Spleen (tissue), 11 donors: ENCODE measurements at regions not wholly inside any gene's neighbourhood (a gene's known extent, or its start where the extent isn't known, plus 50 kb on each side); places are given as distances from the start of the nearest gene placed in this dataset.
A peak's percentile ranks its signal among the peaks of the same experiment; 100 is the strongest.

ENCODE experiments used
- DNase-seq: peaks from one replicate; pipeline ENCODE4 v3.0.0-alpha.2; 2020
- H3K27ac ChIP-seq, 8 donors: fragments of 200-600 bp; sonication (generic) in 7 of 8; 1 replicate in 4 of 8; 2 replicates in 4 of 8; pipeline versions ENCODE4 v1.5.0 to v1.8.0; 2016 to 2021; ENCODE audit warnings: inconsistent platforms in 4 of 8, mild to moderate bottlenecking in 4 of 8, moderate library complexity in 1 of 8
- H3K27me3 ChIP-seq, 7 donors: fragments of 200-600 bp; sonication (generic) in 6 of 7; replicated peaks in 1 of 7; 1 replicate in 4 of 7; 2 replicates in 3 of 7; pipeline versions ENCODE4 v1.5.0 to v1.8.0; 2016 to 2021; ENCODE audit warnings: inconsistent platforms in 3 of 7, mild to moderate bottlenecking in 1 of 7
- H3K36me3 ChIP-seq, 6 donors: fragments of 200-600 bp; sonication (generic) in 5 of 6; 1 replicate in 4 of 6; 2 replicates in 2 of 6; pipeline versions ENCODE4 v1.5.0 to v1.8.0; 2016 to 2021; ENCODE audit warnings: inconsistent platforms in 2 of 6
- H3K4me1 ChIP-seq, 6 donors: fragments of 200-600 bp; sonication (generic) in 5 of 6; 1 replicate in 3 of 6; 2 replicates in 3 of 6; pipeline versions ENCODE4 v1.5.0 to v1.8.0; 2016 to 2021; ENCODE audit warnings: inconsistent platforms in 3 of 6
- H3K4me3 ChIP-seq, 8 donors: fragments of 200-600 bp; sonication (generic) in 7 of 8; 1 replicate in 4 of 8; 2 replicates in 4 of 8; pipeline versions ENCODE4 v1.5.0 to v1.8.0; 2016 to 2021; ENCODE audit warnings: inconsistent platforms in 4 of 8, mild to moderate bottlenecking in 4 of 8, moderate library complexity in 2 of 8
- H3K9me3 ChIP-seq, 8 donors: fragments of 200-600 bp; sonication (generic) in 7 of 8; 1 replicate in 4 of 8; 2 replicates in 4 of 8; pipeline versions ENCODE4 v1.5.0 to v1.8.0; 2016 to 2021; ENCODE audit warnings: inconsistent platforms in 4 of 8
- POLR2A ChIP-seq, 3 donors: fragments of 450-650 bp; IDR thresholded peaks; one replicate each; pipeline ENCODE4 v1.5.1; 2017; ENCODE audit warnings: antibody characterized with exemption in 3 of 3, mild to moderate bottlenecking in 1 of 3
- POLR2AphosphoS5 ChIP-seq, 3 donors: sonication (generic); formaldehyde crosslinking; IDR thresholded peaks; one replicate each; pipeline ENCODE4 v1.5.1; 2017; ENCODE audit warnings: antibody characterized with exemption in 3 of 3
- WGBS, 5 donors: extraction: QIAGEN DNeasy Blood & Tissue Kit in 3 of 5; methylation state at CpG; one replicate each; pipeline versions ENCODE4 v1.1.5 to v1.1.7; 2013 to 2018; 5-methylcytosine and 5-hydroxymethylcytosine counted together
- intact Hi-C: fragments of 100-400 bp; cut with DNase I; formaldehyde crosslinking; loops from one replicate; pipeline ENCODE4 v1.15.0; 2023; ENCODE audit warnings: low total_unique reads
- TF ChIP-seq, protein P1 (sequence below), 11 experiments: fragments of 200-600 bp in 7 of 11; fragments of 450-650 bp in 4 of 11; sonication (generic) in 4 of 11; IDR thresholded peaks in 8 of 11; conservative IDR thresholded peaks in 3 of 11; 1 replicate in 7 of 11; 2 replicates in 4 of 11; pipeline versions ENCODE4 v1.4.0 to v1.8.0; 2016 to 2021; ENCODE audit warnings: antibody characterized with exemption in 11 of 11, inconsistent platforms in 4 of 11, mild to moderate bottlenecking in 1 of 11
- donor health status: healthy with polysubstance abuse.
- donor health status: DM: no; HTN: no; CAD: no; lungs with moderate emphysema.
- donor health status: DM: no; HTN: no; CAD: no.
- donor health status: Bipolar disorder and iron deficiency.
- donor health status: healthy.
- donor health status: DM: no; HTN: no; CAD: no.
- donor health status: DM: yes; HTN: yes; CAD: no.

DNA sequence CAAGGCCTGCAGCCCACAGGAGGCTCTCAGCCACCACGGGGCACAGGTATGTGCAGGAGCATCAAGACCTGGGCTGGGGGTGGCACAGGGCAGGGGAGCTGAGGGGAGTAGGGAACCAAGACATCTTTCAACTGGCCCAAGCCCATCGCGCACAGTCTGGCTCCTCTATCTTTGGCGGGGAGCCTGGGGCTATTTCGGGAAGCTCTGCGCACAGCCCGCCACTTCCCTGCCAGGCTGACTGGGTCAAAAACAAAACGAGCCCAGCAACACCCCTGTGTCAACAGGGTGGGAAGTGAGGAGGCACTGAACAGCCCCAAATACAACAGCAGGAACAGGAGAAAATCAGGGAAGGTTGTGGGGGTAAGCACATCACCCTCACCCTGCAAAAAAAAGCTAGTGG, 83.9 kb downstream of the ARL6IP4 start:
- no peak for DNase-seq
- intact Hi-C loops = no loop called here
- H3K36me3 ChIP-seq = no peaks in the 10 kb centered on the region
- TF ChIP-seq, protein P1, sequence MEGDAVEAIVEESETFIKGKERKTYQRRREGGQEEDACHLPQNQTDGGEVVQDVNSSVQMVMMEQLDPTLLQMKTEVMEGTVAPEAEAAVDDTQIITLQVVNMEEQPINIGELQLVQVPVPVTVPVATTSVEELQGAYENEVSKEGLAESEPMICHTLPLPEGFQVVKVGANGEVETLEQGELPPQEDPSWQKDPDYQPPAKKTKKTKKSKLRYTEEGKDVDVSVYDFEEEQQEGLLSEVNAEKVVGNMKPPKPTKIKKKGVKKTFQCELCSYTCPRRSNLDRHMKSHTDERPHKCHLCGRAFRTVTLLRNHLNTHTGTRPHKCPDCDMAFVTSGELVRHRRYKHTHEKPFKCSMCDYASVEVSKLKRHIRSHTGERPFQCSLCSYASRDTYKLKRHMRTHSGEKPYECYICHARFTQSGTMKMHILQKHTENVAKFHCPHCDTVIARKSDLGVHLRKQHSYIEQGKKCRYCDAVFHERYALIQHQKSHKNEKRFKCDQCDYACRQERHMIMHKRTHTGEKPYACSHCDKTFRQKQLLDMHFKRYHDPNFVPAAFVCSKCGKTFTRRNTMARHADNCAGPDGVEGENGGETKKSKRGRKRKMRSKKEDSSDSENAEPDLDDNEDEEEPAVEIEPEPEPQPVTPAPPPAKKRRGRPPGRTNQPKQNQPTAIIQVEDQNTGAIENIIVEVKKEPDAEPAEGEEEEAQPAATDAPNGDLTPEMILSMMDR (IDR thresholded peaks at IDR 0.05 in 8 of 11, conservative IDR thresholded peaks at IDR 0.05 in 3 of 11) = no peak
- no peak for TF ChIP-seq POLR2A (IDR thresholded peaks at IDR 0.05)
- no peak for TF ChIP-seq POLR2AphosphoS5 (IDR thresholded peaks at IDR 0.05)
- H3K4me1 ChIP-seq = peaks cover 23 to 85% (median 51%) of the 10 kb centered on the region in 6 donors
- no peaks in the 10 kb centered on the region for H3K9me3 ChIP-seq
- no peaks in the 10 kb centered on the region for H3K27me3 ChIP-seq
- H3K27ac ChIP-seq = peak overlapping the region in 1 of 8 donors; percentile 17
- 18 to 66% (median 50%) methylated on average over 7 to 8 of the region's 8 CpGs for WGBS, 5 donors
- H3K4me3 ChIP-seq = no peak overlapping the region

DNA sequence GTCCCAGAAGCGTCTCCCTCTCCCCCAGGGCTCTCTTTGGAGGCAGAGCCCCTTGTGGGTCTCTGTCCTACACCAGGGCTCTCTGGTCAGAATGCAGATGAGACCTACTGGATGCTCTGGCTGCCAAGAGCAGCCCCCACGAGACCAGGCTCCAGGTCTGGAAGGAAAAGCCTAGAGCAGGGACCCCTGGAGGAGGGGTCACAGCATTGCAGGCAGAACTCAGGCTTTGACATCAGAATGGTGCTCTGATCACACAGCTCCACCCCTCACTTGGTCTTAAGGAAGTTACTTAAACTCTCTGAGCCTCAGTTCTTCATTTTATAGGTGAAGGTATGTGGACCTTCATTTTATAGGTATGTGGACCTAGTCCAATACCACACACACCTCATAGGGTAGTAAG, 83.1 kb downstream of the ARL6IP4 start:
- DNase-seq = no peak
- intact Hi-C loops = no loop called here
- H3K4me3 ChIP-seq = no peak overlapping the region
- no peaks in the 10 kb centered on the region for H3K36me3 ChIP-seq
- H3K27me3 ChIP-seq = no peaks in the 10 kb centered on the region
- TF ChIP-seq POLR2AphosphoS5 (IDR thresholded peaks at IDR 0.05) (no peak), POLR2A (IDR thresholded peaks at IDR 0.05) (no peak)
- TF ChIP-seq, protein P1 (IDR thresholded peaks at IDR 0.05 in 8 of 11, conservative IDR thresholded peaks at IDR 0.05 in 3 of 11) = peak in 1 of 11 experiments; percentile 20
- H3K4me1 ChIP-seq = peaks cover 23 to 86% (median 56%) of the 10 kb centered on the region in 6 donors
- WGBS, 5 donors = 45 to 62% (median 54%) methylated on average over 2 of the region's 2 CpGs
- peak overlapping the region in 6 of 8 donors; percentile 17 to 64 (median 48) for H3K27ac ChIP-seq
- H3K9me3 ChIP-seq = no peaks in the 10 kb centered on the region

DNA sequence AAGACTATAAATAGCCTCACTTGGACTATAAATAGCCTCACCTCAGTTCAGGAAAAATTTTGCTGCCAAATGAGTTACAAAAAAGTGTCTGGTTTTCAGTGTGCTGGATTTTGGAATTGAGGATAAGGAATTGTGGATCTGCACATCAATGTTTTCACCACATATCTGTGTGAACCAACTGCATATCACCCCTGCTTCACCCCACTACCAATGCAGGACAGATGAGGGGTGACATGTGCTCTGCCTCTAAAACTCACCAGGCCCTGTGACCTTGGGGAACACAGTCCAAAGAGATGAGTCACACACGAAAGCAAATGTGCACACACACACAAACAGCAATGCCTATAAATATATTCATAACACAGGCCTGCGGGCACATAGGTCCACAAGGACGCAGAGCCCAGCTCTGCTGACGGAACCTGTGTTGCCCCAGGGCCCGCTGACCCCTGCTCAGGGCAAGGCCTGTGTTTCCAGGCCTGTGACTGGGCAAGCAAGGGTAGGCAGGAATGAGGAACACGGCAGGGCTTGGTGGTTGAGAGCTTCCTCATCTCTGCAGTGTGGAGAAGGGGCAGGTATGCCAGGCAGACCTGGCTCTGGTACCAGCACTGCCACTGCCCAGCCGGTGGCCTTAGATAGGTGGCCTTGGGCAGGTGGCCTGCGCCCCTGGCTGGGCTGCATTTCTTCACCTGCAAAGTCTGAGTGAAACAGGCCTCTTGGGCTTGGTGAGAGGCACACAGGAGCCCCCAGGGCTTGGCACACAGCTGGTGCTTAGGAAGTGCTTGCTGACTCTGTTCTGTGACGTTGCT, 82.4 kb downstream of the ARL6IP4 start:
- Histone ChIP-seq H3K9me3 (no peaks in the 10 kb centered on the region), H3K4me1 (peaks cover 23 to 86% (median 56%) of the 10 kb centered on the region in 6 donors), H3K27ac (peak overlapping the region in 6 of 8 donors; percentile 17 to 64 (median 48)), H3K4me3 (no peak overlapping the region), H3K27me3 (no peaks in the 10 kb centered on the region), H3K36me3 (no peaks in the 10 kb centered on the region)
- intact Hi-C loops = no loop called here
- 37 to 56% (median 51%) methylated on average over 6 to 9 of the region's 9 CpGs for WGBS, 5 donors
- TF ChIP-seq, protein P1 (IDR thresholded peaks at IDR 0.05 in 8 of 11, conservative IDR thresholded peaks at IDR 0.05 in 3 of 11) = peak in 1 of 11 experiments; percentile 5
- TF ChIP-seq POLR2A (IDR thresholded peaks at IDR 0.05) (no peak), POLR2AphosphoS5 (IDR thresholded peaks at IDR 0.05) (peak in 2 of 3 donors; percentile 45 to 63)
- no peak for DNase-seq

DNA sequence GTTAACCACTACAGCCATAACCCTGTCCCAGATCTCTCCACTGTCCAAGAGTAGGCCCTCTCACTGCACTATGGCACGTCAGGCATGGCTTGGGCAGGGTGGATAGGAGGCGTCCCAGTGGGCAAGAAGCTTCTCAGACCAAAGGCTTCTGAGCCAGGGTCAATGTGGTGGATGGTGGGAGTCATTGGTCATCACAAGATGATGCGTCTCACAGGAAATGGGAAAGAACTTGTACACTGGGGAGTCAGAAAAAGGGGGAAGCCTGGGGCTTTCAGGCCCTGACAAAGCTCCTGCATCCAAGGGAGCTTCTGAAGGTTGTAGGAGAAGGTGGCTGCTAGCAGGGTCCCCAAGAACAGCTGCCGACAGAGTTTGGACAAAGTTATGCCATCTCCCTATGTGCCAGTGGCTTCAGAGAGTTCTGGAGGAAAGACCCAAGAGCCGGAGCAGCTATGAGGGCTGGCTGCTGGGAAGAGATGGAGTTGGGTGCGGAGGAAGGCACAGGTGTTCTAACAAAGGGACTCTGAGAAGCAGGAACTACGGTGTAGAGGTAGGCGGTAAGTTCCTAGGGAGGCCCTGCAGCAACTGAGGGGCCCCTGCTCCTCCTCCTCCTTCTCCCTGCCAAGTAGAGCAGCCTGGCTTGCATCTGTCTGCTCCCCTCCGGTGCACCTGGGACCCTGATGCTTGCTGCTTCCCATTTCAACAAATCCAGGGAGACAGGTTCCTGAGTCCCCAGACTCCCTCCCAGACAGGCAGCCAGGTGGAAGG, 81.1 kb downstream of the ARL6IP4 start:
- TF ChIP-seq POLR2AphosphoS5 (IDR thresholded peaks at IDR 0.05) = no peak
- TF ChIP-seq, protein P1 (IDR thresholded peaks at IDR 0.05 in 8 of 11, conservative IDR thresholded peaks at IDR 0.05 in 3 of 11) = no peak
- TF ChIP-seq POLR2A (IDR thresholded peaks at IDR 0.05) = no peak
- DNase-seq = no peak
- H3K4me3 ChIP-seq = no peak overlapping the region
- intact Hi-C loops = no loop called here
- no peaks in the 10 kb centered on the region for H3K36me3 ChIP-seq
- peaks cover 23 to 84% (median 56%) of the 10 kb centered on the region in 6 donors for H3K4me1 ChIP-seq
- no peaks in the 10 kb centered on the region for H3K27me3 ChIP-seq
- no peak overlapping the region for H3K27ac ChIP-seq
- H3K9me3 ChIP-seq = no peaks in the 10 kb centered on the region
- WGBS, 5 donors = 87 to 92% (median 90%) methylated on average over 9 of the region's 9 CpGs
